Tibial nerve (tissue), 4 donors: ENCODE measurements at regions not wholly inside any gene's neighbourhood (a gene's known extent, or its start where the extent isn't known, plus 50 kb on each side); places are given as distances from the start of the nearest gene placed in this dataset.

Source experiments
- CTCF ChIP-seq, 5 experiments: fragments of 200-600 bp in 3 of 5; fragments of 450-650 bp in 2 of 5; sonication (generic) in 3 of 5; IDR thresholded peaks; one replicate each; pipeline ENCODE4 v1.5.1; 2016 to 2019; ENCODE audit warnings: antibody characterized with exemption in 5 of 5, mild to moderate bottlenecking in 3 of 5, moderate library complexity in 2 of 5
- EP300 ChIP-seq, 2 donors: sonication (generic); formaldehyde crosslinking; IDR thresholded peaks; one replicate each; pipeline ENCODE4 v1.6.1; 2017; ENCODE audit warnings: antibody characterized with exemption in 2 of 2, mild to moderate bottlenecking in 1 of 2
- POLR2A ChIP-seq, 2 donors: fragments of 450-650 bp; IDR thresholded peaks; one replicate each; pipeline ENCODE4 v1.6.1; 2017; ENCODE audit warnings: antibody characterized with exemption in 2 of 2, mild to moderate bottlenecking in 2 of 2, moderate library complexity in 2 of 2

GRCh38 chr6:140669321-140669720 lies 1294.9 kb upstream of the CITED2 start:
- no peak for TF ChIP-seq CTCF (IDR thresholded peaks at IDR 0.05)
- TF ChIP-seq EP300 (IDR thresholded peaks at IDR 0.05), result no peak
- no peak for TF ChIP-seq POLR2A (IDR thresholded peaks at IDR 0.05)
